Lower leg skin (tissue), 4 donors: ENCODE measurements at regions not wholly inside any gene's neighbourhood (a gene's known extent, or its start where the extent isn't known, plus 50 kb on each side); places are given as distances from the start of the nearest gene placed in this dataset.

Experiments used
- DNase-seq, 2 donors: peaks; one replicate each; pipeline ENCODE4 v3.0.0-alpha.2; 2019; ENCODE audit warnings: low spot score in 2 of 2
- H3K4me3 ChIP-seq: fragments of 200-600 bp; sonication (generic); 2 replicates; pipeline ENCODE4 v1.5.1; 2017; ENCODE audit warnings: mild to moderate bottlenecking, low read depth; ENCODE audit not compliant: poor library complexity, severe bottlenecking
- CTCF ChIP-seq, 3 donors: fragments of 450-650 bp; IDR thresholded peaks; one replicate each; pipeline ENCODE4 v1.5.1; 2016; ENCODE audit warnings: antibody characterized with exemption in 3 of 3, mild to moderate bottlenecking in 3 of 3, moderate library complexity in 2 of 3
- POLR2A ChIP-seq, 2 donors: fragments of 450-650 bp; IDR thresholded peaks; one replicate each; pipeline ENCODE4 v1.6.1; 2016 to 2017; ENCODE audit warnings: antibody characterized with exemption in 2 of 2, mild to moderate bottlenecking in 1 of 2, moderate library complexity in 1 of 2
- WGBS, 2 donors: methylation state at CpG; one replicate each; pipeline ENCODE4 v1.1.5; 2018; 5-methylcytosine and 5-hydroxymethylcytosine counted together
- intact Hi-C: fragments of 100-400 bp; cut with DNase I; formaldehyde crosslinking; loops from one replicate; pipeline ENCODE4 v1.15.0; 2023; ENCODE audit warnings: low total_unique reads

GRCh38 chr9:118170032-118170955 is 466.1 kb downstream of the TLR4 start:
- intact Hi-C loops: loop anchor here (5.0 kb wide), 1 partner anchor 57 kb away; no protein-coding TSS in a partner anchor
- H3K4me3 ChIP-seq: no peak overlapping the region
- TF ChIP-seq CTCF (IDR thresholded peaks at IDR 0.05) (no peak), POLR2A (IDR thresholded peaks at IDR 0.05) (no peak)
- DNase-seq: no peak
- WGBS, 2 donors: 33 to 35% methylated on average over 6 of the region's 6 CpGs

- no peak overlapping the region for H3K4me3 ChIP-seq
- TF ChIP-seq POLR2A (IDR thresholded peaks at IDR 0.05) (no peak), CTCF (IDR thresholded peaks at IDR 0.05) (no peak)
- no peak for DNase-seq
- intact Hi-C loops: no loop called here
These were observed 473.0 kb downstream of the TLR4 start for GRCh38 chr9:118177241-118177640.

GRCh38 chr9:118183576-118183975 is 479.4 kb downstream of the TLR4 start:
- TF ChIP-seq POLR2A (IDR thresholded peaks at IDR 0.05) (no peak), CTCF (IDR thresholded peaks at IDR 0.05) (no peak)
- 80 to 82% methylated on average over 2 of the region's 2 CpGs for WGBS, 2 donors
- no peak overlapping the region for H3K4me3 ChIP-seq
- intact Hi-C loops: no loop called here
- DNase-seq: no peak

- no peak overlapping the region for H3K4me3 ChIP-seq
- TF ChIP-seq POLR2A (IDR thresholded peaks at IDR 0.05) (no peak), CTCF (IDR thresholded peaks at IDR 0.05) (no peak)
- DNase-seq: no peak
- intact Hi-C loops: no loop called here
- 75 to 76% methylated on average over 1 of the region's 1 CpG for WGBS, 2 donors
These were observed 483.2 kb downstream of the TLR4 start for GRCh38 chr9:118187408-118187807.

GRCh38 chr9:118189615-118190014 is 485.4 kb downstream of the TLR4 start:
- intact Hi-C loops: no loop called here
- 82 to 92% methylated on average over 3 of the region's 3 CpGs for WGBS, 2 donors
- DNase-seq: no peak
- no peak overlapping the region for H3K4me3 ChIP-seq
- no peak for TF ChIP-seq CTCF (IDR thresholded peaks at IDR 0.05)
- TF ChIP-seq POLR2A (IDR thresholded peaks at IDR 0.05): no peak
